CD4-positive, CD25-positive, alpha-beta regulatory T cell (primary cell): ENCODE measurements at regions not wholly inside any gene's neighbourhood (a gene's known extent, or its start where the extent isn't known, plus 50 kb on each side); places are given as distances from the start of the nearest gene placed in this dataset.
"Not testable (repeated sequence)": the region's sequence is repeated elsewhere in the genome, so short reads cannot be mapped to it uniquely, and the experiment has no call there.

ENCODE experiments used
- ATAC-seq, 2 donors: fragments of 150-1000 bp; cut with Tn5 transposase; one replicate each; pipeline ENCODE4 v1.10.0; 2021; ENCODE audit warnings: low read depth in 2 of 2, moderate number of reproducible peaks in 2 of 2, moderate library complexity in 1 of 2
- DNase-seq, 3 donors: peaks; one replicate each; pipeline versions ENCODE4 v3.0.0 to v3.0.0-alpha.2; 2012 to 2022; ENCODE audit warnings: mixed read lengths in 1 of 3
- H3K27ac ChIP-seq: one replicate; pipeline ENCODE4 v1.7.0; 2013; ENCODE audit warnings: mild to moderate bottlenecking, low read length; ENCODE audit not compliant: insufficient read depth, poor library complexity, severe bottlenecking
- H3K27me3 ChIP-seq: one replicate; pipeline ENCODE4 v1.7.0; 2013; ENCODE audit warnings: low read length; ENCODE audit not compliant: control insufficient read depth, insufficient read depth
- H3K36me3 ChIP-seq: one replicate; pipeline ENCODE4 v1.7.0; 2013; ENCODE audit warnings: mild to moderate bottlenecking, low read length, moderate library complexity; ENCODE audit not compliant: control insufficient read depth, insufficient read depth
- H3K4me1 ChIP-seq: 2 replicates; pipeline ENCODE4 v1.7.0; 2013; ENCODE audit warnings: mild to moderate bottlenecking, low read length; ENCODE audit not compliant: insufficient read depth, control insufficient read depth, poor library complexity, severe bottlenecking
- H3K4me3 ChIP-seq: one replicate; pipeline ENCODE4 v1.7.0; 2013; ENCODE audit warnings: low read depth, mild to moderate bottlenecking, low read length, moderate library complexity
- H3K9me3 ChIP-seq, 2 experiments: 1 replicate in 1 of 2; 2 replicates in 1 of 2; pipeline ENCODE4 v1.7.0; 2013; ENCODE audit warnings: low read length in 2 of 2, mild to moderate bottlenecking in 1 of 2, moderate library complexity in 1 of 2; ENCODE audit not compliant: control insufficient read depth in 2 of 2
- H3K27ac Mint-ChIP-seq, 3 donors: one replicate each; pipeline ENCODE4 v1.8.0; 2020 to 2022; ENCODE audit warnings: mild to moderate bottlenecking in 3 of 3, mixed read lengths in 3 of 3, moderate library complexity in 2 of 3
- H3K27me3 Mint-ChIP-seq: one replicate; pipeline ENCODE4 v1.8.0; 2022; ENCODE audit warnings: mild to moderate bottlenecking, mixed read lengths
- H3K36me3 Mint-ChIP-seq: one replicate; pipeline ENCODE4 v1.8.0; 2020; ENCODE audit warnings: mixed read lengths
- H3K4me1 Mint-ChIP-seq, 4 donors: one replicate each; pipeline ENCODE4 v1.8.0; 2020 to 2022; ENCODE audit warnings: mixed read lengths in 4 of 4, mild to moderate bottlenecking in 1 of 4
- H3K4me3 Mint-ChIP-seq, 4 donors: one replicate each; pipeline ENCODE4 v1.8.0; 2020 to 2022; ENCODE audit warnings: mild to moderate bottlenecking in 4 of 4, mixed read lengths in 4 of 4, moderate library complexity in 3 of 4
- H3K9me3 Mint-ChIP-seq, 7 donors: one replicate each; pipeline ENCODE4 v1.8.0; 2020 to 2022; ENCODE audit warnings: mixed read lengths in 7 of 7, mild to moderate bottlenecking in 3 of 7, moderate library complexity in 2 of 7

DNA sequence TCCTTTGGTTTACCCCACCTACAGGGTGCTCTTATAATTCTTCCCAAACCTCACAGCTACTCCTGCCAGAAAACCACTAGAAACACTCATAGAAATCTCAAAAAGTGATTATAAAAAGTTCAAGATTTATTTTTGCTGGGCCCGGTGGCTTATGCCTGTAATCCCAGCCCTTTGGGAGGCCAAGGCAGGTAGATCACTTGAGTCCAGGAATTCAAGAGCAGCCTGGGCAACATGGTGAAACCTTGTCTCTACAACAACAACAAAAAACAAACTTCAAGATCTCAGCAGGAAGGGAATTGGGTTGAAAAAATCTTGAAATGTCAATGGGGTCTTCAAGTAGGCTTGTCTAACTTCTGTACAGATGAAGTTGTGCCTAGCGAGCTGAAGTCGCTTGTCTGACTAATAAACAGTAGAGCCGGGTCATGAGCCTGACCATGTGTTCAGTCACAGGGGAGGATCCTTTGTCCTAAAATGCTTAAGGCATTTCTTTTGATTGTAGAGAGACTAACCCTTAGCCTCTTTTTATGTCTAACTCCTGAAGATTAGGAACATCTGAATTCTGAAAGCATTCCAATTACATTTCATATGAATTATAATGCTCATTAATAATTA is 124.6 kb downstream of the NOC3L start:
- Mint-ChIP-seq H3K27me3 (peaks cover 18% of the 10 kb centered on the region), H3K4me1 (no peaks in the 10 kb centered on the region), H3K9me3 (peaks cover 0 to 3% (median 0%) of the 10 kb centered on the region in 7 donors), H3K36me3 (no peaks in the 10 kb centered on the region), H3K4me3 (no peak overlapping the region), H3K27ac (no peak overlapping the region)
- Histone ChIP-seq H3K27me3 (no peaks in the 10 kb centered on the region), H3K4me3 (no peak overlapping the region), H3K9me3 (no peaks in the 10 kb centered on the region), H3K36me3 (no peaks in the 10 kb centered on the region), H3K4me1 (no peaks in the 10 kb centered on the region), H3K27ac (no peak overlapping the region)
- no peak for ATAC-seq
- DNase-seq = no peak

DNA sequence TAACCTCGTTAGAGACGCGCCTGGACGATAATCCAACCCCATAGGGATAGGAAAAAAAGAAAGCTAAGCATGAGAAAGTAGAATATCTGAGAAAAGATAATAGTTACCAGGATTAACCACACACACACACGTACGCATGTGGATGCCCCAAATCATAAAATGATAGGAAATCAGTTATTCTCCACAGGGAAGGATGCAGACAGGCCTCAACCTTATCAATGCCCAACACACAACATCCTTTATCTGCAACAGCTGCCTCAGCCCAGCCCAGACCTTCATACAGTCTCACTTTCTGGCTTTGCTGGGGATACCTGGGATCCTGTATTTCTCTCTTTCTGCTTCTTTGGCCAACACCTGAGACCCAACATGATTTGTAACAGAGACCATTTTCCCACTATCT is 123.0 kb downstream of the NOC3L start:
- Mint-ChIP-seq H3K4me1 (no peaks in the 10 kb centered on the region), H3K36me3 (no peaks in the 10 kb centered on the region), H3K27ac (no peak overlapping the region), H3K9me3 (peaks cover 0 to 3% (median 0%) of the 10 kb centered on the region in 7 donors), H3K27me3 (peaks cover 13% of the 10 kb centered on the region), H3K4me3 (no peak overlapping the region)
- no peak for ATAC-seq
- no peaks in the 10 kb centered on the region for H3K4me1 ChIP-seq
- H3K9me3 ChIP-seq = no peaks in the 10 kb centered on the region
- DNase-seq = no peak
- H3K4me3 ChIP-seq = no peak overlapping the region
- no peaks in the 10 kb centered on the region for H3K36me3 ChIP-seq
- no peak overlapping the region for H3K27ac ChIP-seq
- peaks cover 1% of the 10 kb centered on the region for H3K27me3 ChIP-seq

DNA sequence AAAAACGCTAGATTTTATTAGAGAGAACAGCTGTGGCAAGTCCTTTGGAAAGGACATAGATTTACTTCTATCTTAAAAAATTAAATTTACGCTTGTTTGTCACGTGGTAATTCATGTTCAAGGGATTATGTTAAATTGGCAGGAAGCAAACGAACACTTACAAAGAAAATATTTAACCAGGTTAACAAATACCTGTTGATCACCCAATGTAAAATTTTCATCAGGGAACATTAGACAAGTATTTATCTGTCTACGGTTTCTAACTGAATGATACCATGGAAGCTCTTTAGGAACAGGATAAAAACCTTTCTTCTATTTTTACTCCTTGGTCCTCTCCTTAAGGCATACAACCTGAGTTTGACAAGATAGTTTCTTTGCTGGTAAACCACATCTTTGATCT is 122.2 kb downstream of the NOC3L start:
- Histone ChIP-seq H3K36me3 (no peaks in the 10 kb centered on the region), H3K27me3 (peaks cover 1% of the 10 kb centered on the region), H3K4me1 (no peaks in the 10 kb centered on the region), H3K27ac (no peak overlapping the region), H3K4me3 (no peak overlapping the region), H3K9me3 (no peaks in the 10 kb centered on the region)
- H3K27ac Mint-ChIP-seq = no peak overlapping the region
- H3K4me3 Mint-ChIP-seq = no peak overlapping the region
- no peak for ATAC-seq
- H3K4me1 Mint-ChIP-seq = no peaks in the 10 kb centered on the region
- DNase-seq = no peak
- H3K36me3 Mint-ChIP-seq = no peaks in the 10 kb centered on the region
- peaks cover 18% of the 10 kb centered on the region for H3K27me3 Mint-ChIP-seq
- peaks cover 0 to 3% (median 0%) of the 10 kb centered on the region in 7 donors for H3K9me3 Mint-ChIP-seq

DNA sequence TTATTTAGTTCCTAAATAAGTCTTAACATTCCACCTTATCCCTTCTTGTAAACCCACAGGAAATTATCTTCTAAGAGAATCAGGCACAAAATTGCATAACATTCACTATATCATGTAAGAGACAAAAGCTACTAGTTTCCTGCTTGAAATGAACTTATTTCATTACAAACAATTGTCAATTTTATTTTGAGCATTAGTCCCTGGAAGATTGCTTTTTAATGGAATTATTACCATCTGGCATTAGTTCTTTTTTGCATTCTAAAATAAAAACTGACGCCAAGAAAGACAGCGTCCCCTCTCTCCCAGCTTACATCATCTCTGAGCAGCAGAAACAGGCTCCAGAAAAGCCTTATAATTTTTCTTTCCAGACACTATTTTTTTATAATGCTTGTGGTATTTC is 121.8 kb downstream of the NOC3L start:
- H3K27me3 ChIP-seq = peaks cover 1% of the 10 kb centered on the region
- no peak overlapping the region for H3K27ac ChIP-seq
- ATAC-seq (no peak), DNase-seq (no peak)
- H3K36me3 ChIP-seq = no peaks in the 10 kb centered on the region
- no peak overlapping the region for H3K4me3 ChIP-seq
- Mint-ChIP-seq H3K4me3 (no peak overlapping the region), H3K27me3 (peaks cover 16% of the 10 kb centered on the region), H3K4me1 (no peaks in the 10 kb centered on the region), H3K9me3 (peaks cover 0 to 3% (median 0%) of the 10 kb centered on the region in 7 donors), H3K27ac (no peak overlapping the region), H3K36me3 (no peaks in the 10 kb centered on the region)
- no peaks in the 10 kb centered on the region for H3K9me3 ChIP-seq
- H3K4me1 ChIP-seq = no peaks in the 10 kb centered on the region

DNA sequence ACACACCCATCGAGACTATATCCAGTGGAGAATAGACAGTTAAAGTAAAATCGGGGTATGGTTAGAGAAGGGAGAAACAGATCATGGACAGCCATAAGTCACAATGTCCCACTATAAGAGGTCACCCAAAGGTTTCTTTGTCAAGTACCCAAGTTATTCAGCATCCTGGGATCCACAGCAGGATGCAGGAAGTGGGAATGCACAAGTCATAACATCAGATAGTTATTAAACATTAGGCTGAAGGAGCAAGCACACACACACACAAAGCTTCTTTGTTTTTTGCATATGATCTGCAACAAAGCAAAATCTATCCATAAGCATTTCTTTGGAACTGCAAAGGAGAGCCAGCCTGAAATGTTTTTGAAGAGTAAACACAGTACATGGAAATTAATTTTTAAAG is 111.6 kb downstream of the NOC3L start:
- DNase-seq (no peak), ATAC-seq (no peak)
- Histone ChIP-seq H3K4me3 (no peak overlapping the region), H3K9me3 (no peaks in the 10 kb centered on the region), H3K4me1 (no peaks in the 10 kb centered on the region), H3K36me3 (no peaks in the 10 kb centered on the region), H3K27me3 (peaks cover 2% of the 10 kb centered on the region), H3K27ac (no peak overlapping the region)
- no peak overlapping the region for H3K27ac Mint-ChIP-seq
- H3K36me3 Mint-ChIP-seq = no peaks in the 10 kb centered on the region
- H3K27me3 Mint-ChIP-seq = peaks cover 19% of the 10 kb centered on the region
- H3K9me3 Mint-ChIP-seq = peaks cover 0 to 4% (median 0%) of the 10 kb centered on the region in 7 donors
- no peak overlapping the region for H3K4me3 Mint-ChIP-seq
- H3K4me1 Mint-ChIP-seq = peaks cover 0 to 5% (median 0%) of the 10 kb centered on the region in 4 donors

DNA sequence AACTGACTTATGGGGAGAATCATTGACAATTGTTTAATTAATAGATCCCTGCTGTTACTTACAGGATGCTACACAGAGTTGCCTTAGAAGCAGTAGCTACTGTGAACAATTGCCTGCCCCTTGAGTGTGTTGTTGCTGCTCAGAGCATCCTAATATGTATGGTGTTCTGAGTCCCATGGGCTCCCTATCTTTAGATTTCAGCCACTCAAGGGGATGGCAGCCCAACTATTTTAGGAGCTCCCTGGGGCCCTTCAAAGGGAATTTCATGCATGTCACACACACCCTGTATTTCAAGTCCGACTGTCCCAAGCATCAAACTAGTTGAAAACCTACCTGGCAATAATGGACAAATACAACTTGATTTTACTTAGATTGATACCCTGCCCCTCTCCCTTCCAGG is 111.2 kb downstream of the NOC3L start:
- no peak overlapping the region for H3K4me3 Mint-ChIP-seq
- no peaks in the 10 kb centered on the region for H3K27me3 ChIP-seq
- H3K4me1 ChIP-seq = no peaks in the 10 kb centered on the region
- H3K27ac ChIP-seq = no peak overlapping the region
- H3K36me3 ChIP-seq = no peaks in the 10 kb centered on the region
- no peak overlapping the region for H3K27ac Mint-ChIP-seq
- no peak for DNase-seq
- peaks cover 0 to 4% (median 0%) of the 10 kb centered on the region in 7 donors for H3K9me3 Mint-ChIP-seq
- peaks cover 0 to 5% (median 0%) of the 10 kb centered on the region in 4 donors for H3K4me1 Mint-ChIP-seq
- no peak overlapping the region for H3K4me3 ChIP-seq
- H3K9me3 ChIP-seq = no peaks in the 10 kb centered on the region
- no peak for ATAC-seq
- no peaks in the 10 kb centered on the region for H3K36me3 Mint-ChIP-seq
- peaks cover 19% of the 10 kb centered on the region for H3K27me3 Mint-ChIP-seq

DNA sequence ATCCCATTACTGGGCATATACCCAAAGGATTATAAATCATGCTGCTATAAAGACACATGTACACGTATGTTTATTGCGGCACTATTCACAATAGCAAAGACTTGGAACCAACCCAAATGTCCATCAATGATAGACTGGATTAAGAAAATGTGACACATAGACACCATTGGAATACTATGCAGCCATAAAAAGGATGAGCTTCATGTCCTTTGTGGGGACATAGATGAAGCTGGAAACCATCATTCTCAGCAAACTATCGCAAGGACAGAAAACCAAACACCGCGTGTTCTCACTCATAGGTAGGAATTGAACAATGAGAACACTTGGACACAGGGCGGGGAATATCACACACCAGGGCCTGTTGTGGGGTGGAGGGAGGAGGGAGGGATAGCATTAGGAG is 105.3 kb downstream of the NOC3L start:
- H3K27me3 ChIP-seq, H3K4me1 ChIP-seq, ATAC-seq, DNase-seq, H3K4me3 Mint-ChIP-seq, H3K36me3 ChIP-seq, H3K36me3 Mint-ChIP-seq, H3K4me3 ChIP-seq, H3K4me1 Mint-ChIP-seq, H3K27ac Mint-ChIP-seq, H3K9me3 Mint-ChIP-seq, H3K27me3 Mint-ChIP-seq, H3K27ac ChIP-seq, H3K9me3 ChIP-seq: not testable (repeated sequence)

DNA sequence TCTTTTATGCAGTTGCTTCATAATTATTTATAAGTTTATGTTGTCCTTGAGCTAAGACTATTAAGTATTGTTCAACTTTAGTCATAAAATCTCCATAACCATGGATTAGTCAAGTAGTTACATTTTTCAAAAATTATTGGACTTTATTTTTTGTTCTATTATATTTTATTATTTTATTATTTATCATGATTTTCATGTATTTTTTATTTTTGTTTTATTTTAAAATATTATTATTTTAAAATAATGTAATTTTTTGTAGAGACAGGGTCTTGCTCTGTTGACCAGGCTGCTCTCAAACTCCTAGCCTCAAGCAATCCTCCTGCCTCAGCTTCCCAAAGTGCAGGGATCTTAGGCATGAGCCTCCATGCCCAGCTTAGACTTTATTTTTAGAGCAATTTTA is 102.3 kb downstream of the NOC3L start:
- H3K4me1 ChIP-seq = no peaks in the 10 kb centered on the region
- no peak overlapping the region for H3K4me3 ChIP-seq
- DNase-seq (no peak), ATAC-seq (no peak)
- Mint-ChIP-seq H3K36me3 (no peaks in the 10 kb centered on the region), H3K27me3 (peaks cover 6% of the 10 kb centered on the region), H3K4me1 (no peaks in the 10 kb centered on the region), H3K27ac (no peak overlapping the region), H3K9me3 (peaks cover 0 to 6% (median 0%) of the 10 kb centered on the region in 7 donors), H3K4me3 (no peak overlapping the region)
- no peak overlapping the region for H3K27ac ChIP-seq
- no peaks in the 10 kb centered on the region for H3K27me3 ChIP-seq
- H3K9me3 ChIP-seq = no peaks in the 10 kb centered on the region
- no peaks in the 10 kb centered on the region for H3K36me3 ChIP-seq
